HEK293T (cell line): ENCODE measurements at regions not wholly inside any gene's neighbourhood (a gene's known extent, or its start where the extent isn't known, plus 50 kb on each side); places are given as distances from the start of the nearest gene placed in this dataset.

Experiments used
- ELF4 ChIP-seq: fragments of 450-650 bp; IDR thresholded peaks from 2 replicates; pipeline ENCODE4 v1.6.1; 2017; ENCODE audit warnings: antibody characterized with exemption
- FOXA1 ChIP-seq: fragments of 450-650 bp; IDR thresholded peaks from 2 replicates; pipeline ENCODE4 v1.6.1; 2016; ENCODE audit warnings: mild to moderate bottlenecking
- SUZ12 ChIP-seq: fragments of 450-650 bp; IDR thresholded peaks from 2 replicates; pipeline ENCODE4 v1.6.1; 2016; ENCODE audit warnings: mild to moderate bottlenecking

DNA sequence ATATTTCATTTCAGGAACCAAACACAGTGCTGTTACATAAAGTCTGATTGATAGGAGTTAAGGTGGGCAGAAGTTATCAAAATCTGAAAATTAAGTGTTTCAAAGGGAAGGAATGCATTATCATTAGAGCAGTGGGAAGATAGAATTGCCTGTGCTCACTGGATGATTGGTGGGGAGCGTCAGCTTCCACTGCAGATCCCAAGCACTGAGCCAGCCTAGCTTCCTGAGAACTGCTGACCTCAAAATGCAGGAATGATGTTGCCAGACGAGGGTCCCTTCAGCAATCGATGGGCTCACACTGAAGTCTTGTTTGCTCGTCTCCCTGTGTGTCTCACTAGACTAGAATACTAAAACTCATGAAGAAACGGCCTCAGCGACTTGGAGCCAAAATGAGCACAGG, 110.0 kb upstream of the PHACTR1 start:
- TF ChIP-seq SUZ12 (no peak), ELF4 (no peak), FOXA1 (no peak)
